Panc1 (cell line): ENCODE measurements at regions not wholly inside any gene's neighbourhood (a gene's known extent, or its start where the extent isn't known, plus 50 kb on each side); places are given as distances from the start of the nearest gene placed in this dataset.
"Not testable (repeated sequence)": the region's sequence is repeated elsewhere in the genome, so short reads cannot be mapped to it uniquely, and the experiment has no call there.

Experiments
- ATAC-seq: fragments of 200-7000 bp; cut with Tn5 transposase; 2 replicates; pipeline ENCODE4 v1.9.1; 2020; ENCODE audit warnings: mild to moderate bottlenecking, moderate library complexity
- BruUV-seq: library from RNA; stranded (reverse); fragments of 400-500 nt; replicated peaks from 2 replicates; lab custom pipeline; 2021; lab: Mats Ljungman, UMichigan
- CTCF ChIA-PET: fragments of 300-600 bp; sonication (Branson Sonifier 250); formaldehyde crosslinking; loops from one replicate; lab custom pipeline; 2022; ENCODE audit warnings: antibody characterized with exemption; lab: Charles Lee
- POLR2A ChIA-PET: fragments of 300-600 bp; sonication (Branson Sonifier 250); formaldehyde crosslinking; loops from one replicate; lab custom pipeline; 2022; ENCODE audit warnings: antibody characterized with exemption; lab: Charles Lee
- DNase-seq: peaks from one replicate; pipeline ENCODE4 v3.0.0-alpha.2; 2010; ENCODE audit warnings: low read depth, low spot score
- H3K27ac ChIP-seq: 2 replicates; pipeline ENCODE4 v1.5.1; 2011; ENCODE audit warnings: mild to moderate bottlenecking, low read length, inconsistent platforms
- H3K27me3 ChIP-seq: fragments of 200-500 bp; sonication (Bioruptor generic); 2 replicates; pipeline ENCODE4 v1.6.0; 2014; ENCODE audit warnings: low read length, inconsistent platforms; ENCODE audit not compliant: control insufficient read depth, insufficient read depth
- H3K36me3 ChIP-seq: fragments of 200-500 bp; sonication (Bioruptor generic); 2 replicates; pipeline ENCODE4 v1.5.1; 2014; ENCODE audit warnings: inconsistent platforms, mild to moderate bottlenecking, low read length, moderate library complexity; ENCODE audit not compliant: control insufficient read depth, insufficient read depth
- H3K4me1 ChIP-seq: 2 replicates; pipeline ENCODE4 v1.5.1; 2011; ENCODE audit warnings: inconsistent platforms, mild to moderate bottlenecking, low read length, moderate library complexity; ENCODE audit not compliant: control insufficient read depth, insufficient read depth
- H3K4me3 ChIP-seq, 2 experiments: 2 replicates each; pipeline ENCODE4 v1.5.1; 2011 to 2012; ENCODE audit warnings: low read depth in 2 of 2, low read length in 2 of 2, mild to moderate bottlenecking in 2 of 2, inconsistent platforms in 1 of 2, moderate library complexity in 1 of 2
- H3K9me3 ChIP-seq: fragments of 200-500 bp; sonication (Bioruptor generic); 2 replicates; pipeline ENCODE4 v1.5.1; 2014; ENCODE audit warnings: low read depth, mild to moderate bottlenecking, inconsistent platforms, low read length, moderate library complexity; ENCODE audit not compliant: control insufficient read depth, insufficient read depth
- in situ Hi-C: cut with HindIII; loops from 2 replicates; pipeline ENCODE4 v1.10.0; 2016; ENCODE audit warnings: low sequenced_read_pairs, low pct_unique_long_range_greater_than_20kb
- intact Hi-C: fragments of 100-400 bp; cut with micrococcal nuclease; formaldehyde crosslinking; loops from one replicate; pipeline ENCODE4 v1.10.0; 2022; ENCODE audit not compliant: unreplicated experiment

DNA sequence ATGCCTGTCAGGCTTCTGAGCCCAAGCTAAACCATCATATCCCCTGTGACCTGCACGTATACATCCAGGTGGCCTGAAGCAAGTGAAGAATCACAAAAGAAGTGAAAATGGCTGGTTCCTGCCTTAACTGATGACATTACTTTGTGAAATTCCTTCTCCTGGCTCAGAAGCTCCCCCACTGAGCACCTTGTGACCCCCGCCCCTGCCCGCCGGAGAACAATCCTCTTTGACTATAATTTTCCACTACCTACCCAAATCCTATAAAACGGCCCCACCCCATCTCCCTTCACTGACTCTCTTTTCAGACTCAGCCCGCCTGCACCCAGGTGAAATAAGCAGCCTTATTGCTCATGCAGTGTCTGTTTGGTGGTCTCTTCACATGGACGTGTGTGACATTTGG, 673.9 kb upstream of the TPTE start:
- CTCF ChIA-PET, H3K27me3 ChIP-seq, ATAC-seq, DNase-seq, POLR2A ChIA-PET, intact Hi-C loops, H3K36me3 ChIP-seq, H3K27ac ChIP-seq, H3K4me1 ChIP-seq, BruUV-seq, in situ Hi-C loops, H3K9me3 ChIP-seq, H3K4me3 ChIP-seq: not testable (repeated sequence)

DNA sequence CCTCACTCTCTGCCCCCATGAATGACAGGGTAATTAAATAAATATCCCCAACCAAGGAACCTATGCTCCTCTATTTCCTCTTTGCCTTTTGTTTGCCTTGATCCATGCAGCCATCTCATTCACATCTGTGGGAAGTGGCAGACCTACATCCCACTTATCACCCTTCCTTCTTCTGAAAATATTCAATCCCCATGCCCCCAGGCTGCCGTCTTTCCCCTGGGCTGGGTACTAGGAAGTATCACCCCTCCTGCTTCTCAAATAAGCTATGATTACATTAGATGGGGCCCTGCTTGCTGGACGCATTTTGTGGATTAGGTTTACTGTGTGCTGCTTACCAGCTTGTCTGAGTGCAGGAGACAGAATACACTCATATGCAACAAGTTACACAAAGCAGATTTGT, 670.2 kb upstream of the TPTE start:
- in situ Hi-C loops, H3K27ac ChIP-seq, H3K36me3 ChIP-seq, H3K27me3 ChIP-seq, H3K4me3 ChIP-seq, H3K4me1 ChIP-seq, DNase-seq, H3K9me3 ChIP-seq, POLR2A ChIA-PET, ATAC-seq, BruUV-seq, intact Hi-C loops, CTCF ChIA-PET: not testable (repeated sequence)

DNA sequence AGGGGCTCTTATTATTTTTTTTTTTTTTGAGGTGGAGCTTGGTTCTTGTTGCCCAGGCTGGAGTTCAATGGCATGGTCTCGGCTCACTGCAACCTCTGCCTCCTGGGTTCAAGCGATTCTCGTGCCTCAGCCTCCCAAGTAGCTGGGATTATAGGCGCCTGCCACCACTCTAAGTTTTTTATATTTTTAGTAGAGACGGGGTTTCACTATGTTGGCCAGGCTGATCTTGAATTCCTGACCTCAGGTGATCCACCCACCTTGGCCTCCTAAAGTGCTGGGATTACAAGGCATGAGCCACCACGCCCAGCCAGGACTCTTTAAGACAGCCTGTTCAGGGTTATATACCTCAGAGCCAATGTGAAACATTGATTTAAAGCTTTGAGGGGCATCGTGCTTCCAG, 669.7 kb upstream of the TPTE start:
- in situ Hi-C loops, CTCF ChIA-PET, intact Hi-C loops, H3K4me1 ChIP-seq, H3K27me3 ChIP-seq, H3K9me3 ChIP-seq, POLR2A ChIA-PET, BruUV-seq, H3K27ac ChIP-seq, H3K4me3 ChIP-seq, H3K36me3 ChIP-seq, DNase-seq, ATAC-seq: not testable (repeated sequence)

DNA sequence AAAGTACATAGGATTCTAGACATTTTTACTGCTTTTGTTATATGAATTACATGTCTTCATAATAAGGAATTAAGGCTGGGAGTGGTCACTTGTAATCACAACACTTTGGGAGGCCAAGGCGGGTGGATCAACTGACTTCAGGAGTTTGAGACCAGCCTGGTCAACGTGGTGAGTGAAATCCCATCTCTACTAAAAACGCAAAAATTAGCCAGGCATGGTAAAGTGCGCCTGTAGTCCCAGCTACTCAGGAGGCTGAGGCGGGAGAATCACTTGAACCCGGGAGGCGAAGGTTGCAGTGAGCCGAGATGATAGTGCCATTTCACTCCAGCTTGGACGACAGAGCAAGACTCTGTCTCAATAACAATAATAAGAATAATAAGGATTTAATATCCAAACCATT, 663.8 kb upstream of the TPTE start:
- POLR2A ChIA-PET, intact Hi-C loops, H3K4me3 ChIP-seq, H3K4me1 ChIP-seq, CTCF ChIA-PET, DNase-seq, BruUV-seq, H3K27ac ChIP-seq, ATAC-seq, H3K36me3 ChIP-seq, in situ Hi-C loops, H3K27me3 ChIP-seq, H3K9me3 ChIP-seq: not testable (repeated sequence)

DNA sequence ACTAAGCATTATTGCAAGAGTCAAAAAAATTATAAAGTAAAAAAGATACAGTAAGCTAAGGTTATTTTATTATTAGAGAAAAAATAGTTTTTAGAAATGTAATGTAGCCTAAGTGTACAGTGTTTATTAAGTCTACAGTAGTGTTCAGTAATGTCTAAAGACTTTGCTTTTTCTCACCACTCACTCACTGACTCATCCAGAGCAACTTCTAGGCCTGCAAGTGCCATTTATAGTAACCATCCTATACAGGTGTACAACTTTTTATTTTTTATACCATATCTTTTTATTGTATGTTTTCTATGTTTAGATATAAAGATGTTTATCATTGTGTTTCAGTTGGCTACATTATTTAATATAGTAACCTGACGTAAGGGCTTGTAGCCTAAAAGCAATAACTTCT, 661.5 kb upstream of the TPTE start:
- POLR2A ChIA-PET, H3K4me3 ChIP-seq: not testable (repeated sequence)

DNA sequence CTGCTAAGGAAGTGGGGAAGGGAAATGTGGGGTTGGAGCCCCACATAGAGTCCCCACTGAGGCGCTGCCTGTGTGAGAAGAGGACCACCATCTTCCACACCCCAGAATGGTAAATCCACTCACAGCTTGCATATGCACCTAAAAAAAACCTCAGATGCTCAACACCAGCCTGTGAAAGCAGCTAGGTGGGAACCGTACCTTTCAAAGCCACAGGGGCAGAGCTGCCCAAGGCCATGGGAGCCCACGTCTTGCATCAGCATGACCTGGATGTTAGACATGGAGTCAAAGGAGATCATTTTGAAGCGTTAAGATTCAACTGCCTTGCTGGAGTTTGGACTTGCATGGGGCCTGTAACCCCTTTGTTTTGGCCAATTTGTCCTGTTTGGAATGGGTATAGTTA, 658.9 kb upstream of the TPTE start:
- H3K4me3 ChIP-seq, intact Hi-C loops, H3K36me3 ChIP-seq, H3K4me1 ChIP-seq, POLR2A ChIA-PET, H3K27me3 ChIP-seq, BruUV-seq, DNase-seq, H3K9me3 ChIP-seq, CTCF ChIA-PET, H3K27ac ChIP-seq, in situ Hi-C loops, ATAC-seq: not testable (repeated sequence)

More for the DNA sequence above, 661.5 kb upstream of the TPTE start:
- H3K27ac ChIP-seq, CTCF ChIA-PET, BruUV-seq, H3K4me1 ChIP-seq, H3K27me3 ChIP-seq, H3K36me3 ChIP-seq, intact Hi-C loops, in situ Hi-C loops, ATAC-seq, DNase-seq, H3K9me3 ChIP-seq: not testable (repeated sequence)

DNA sequence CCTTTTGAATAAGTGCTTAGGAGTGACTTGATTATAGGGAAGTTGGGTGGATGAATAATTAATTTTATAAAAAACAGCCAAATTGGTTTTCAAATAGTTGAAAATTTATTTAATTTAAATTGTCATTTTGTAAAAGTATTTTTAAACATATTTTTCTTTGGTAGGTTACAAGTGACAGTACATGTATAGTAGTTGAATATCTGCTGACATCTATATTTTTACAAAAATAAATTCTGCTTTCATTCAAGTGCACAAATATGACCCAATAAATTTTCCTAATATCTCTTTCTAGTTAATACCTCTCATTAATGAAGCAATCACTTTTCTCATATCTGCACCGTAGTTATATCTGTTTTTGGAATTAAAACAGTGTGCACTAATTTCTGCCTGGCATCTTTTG, 653.6 kb upstream of the TPTE start:
- BruUV-seq, H3K27ac ChIP-seq, H3K9me3 ChIP-seq, H3K4me3 ChIP-seq, in situ Hi-C loops, DNase-seq, H3K27me3 ChIP-seq, H3K4me1 ChIP-seq, intact Hi-C loops, CTCF ChIA-PET, POLR2A ChIA-PET, ATAC-seq, H3K36me3 ChIP-seq: not testable (repeated sequence)

DNA sequence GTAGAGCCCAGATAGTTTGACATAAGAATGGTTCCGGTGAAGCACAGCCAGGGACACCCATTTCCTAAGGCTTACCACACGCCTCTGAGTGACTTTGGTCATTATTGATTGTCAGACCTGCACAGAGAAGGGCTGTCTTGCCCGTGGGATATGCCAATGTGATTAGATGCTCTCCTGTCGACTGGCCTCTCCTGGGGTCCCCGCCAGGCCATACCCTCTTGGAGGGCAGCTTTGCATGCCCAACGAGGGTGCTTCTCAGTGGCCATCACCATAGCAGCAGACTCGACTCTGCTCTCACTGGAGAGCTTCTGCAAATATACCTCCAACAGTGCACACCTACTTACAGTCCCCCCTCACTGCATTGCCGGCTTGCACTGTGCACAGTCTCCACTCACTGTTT, 648.3 kb upstream of the TPTE start:
- H3K4me1 ChIP-seq, CTCF ChIA-PET, POLR2A ChIA-PET, H3K36me3 ChIP-seq, ATAC-seq, DNase-seq, H3K27me3 ChIP-seq, H3K4me3 ChIP-seq, intact Hi-C loops, BruUV-seq, in situ Hi-C loops, H3K9me3 ChIP-seq, H3K27ac ChIP-seq: not testable (repeated sequence)
